ENCODE measurements at regions not wholly inside any gene's neighbourhood (a gene's known extent, or its start where the extent isn't known, plus 50 kb on each side); places are given as distances from the start of the nearest gene placed in this dataset.

- Mint-ChIP-seq H3K27me3 (no peaks in the 10 kb centered on the region), H3K9me3 (peaks cover 2% of the 10 kb centered on the region), H3K36me3 (ENCODE audit: low read depth) (no peaks in the 10 kb centered on the region), H3K4me1 (ENCODE audit: low read depth) (no peaks in the 10 kb centered on the region), H3K27ac (no peak overlapping the region), H3K4me3 (no peak overlapping the region)
- POLR2A ChIA-PET, result interaction anchor here (1.0 kb wide), 1 partner anchor 12 kb away, joined by 3 read pairs; no protein-coding TSS in a partner anchor
- no peak for TF ChIP-seq CTCF (IDR thresholded peaks at IDR 0.05)
- DNase-seq, result no peak
- CTCF ChIA-PET, result no interaction called here
- no peak for ATAC-seq
- intact Hi-C loops (cut with micrococcal nuclease), result no loop called here
Measured at GRCh38 chr4:156085100-156085499, 131.4 kb upstream of the CTSO start.

DNA sequence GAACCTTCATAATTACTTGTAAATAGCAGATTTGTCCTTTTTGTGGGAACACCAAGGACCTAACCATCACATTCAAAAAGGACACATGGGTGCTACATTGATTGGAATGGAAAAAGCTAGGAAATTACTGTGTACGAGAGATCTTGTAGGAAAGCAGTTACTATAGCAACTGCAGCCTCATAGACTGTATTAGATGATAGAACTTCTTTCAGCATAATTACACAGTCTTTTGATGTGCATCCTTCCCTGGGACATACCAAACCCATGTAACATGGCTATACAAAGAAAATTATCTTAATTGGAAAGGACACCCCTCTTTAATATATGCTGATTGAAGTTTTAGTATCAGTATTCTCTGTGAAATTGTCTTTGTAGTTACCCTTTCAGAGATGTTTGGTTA, 130.7 kb upstream of the CTSO start:
- Mint-ChIP-seq H3K36me3 (ENCODE audit: low read depth) (no peaks in the 10 kb centered on the region), H3K27me3 (no peaks in the 10 kb centered on the region), H3K4me1 (ENCODE audit: low read depth) (no peaks in the 10 kb centered on the region), H3K9me3 (peaks cover 2% of the 10 kb centered on the region), H3K4me3 (no peak overlapping the region), H3K27ac (no peak overlapping the region)
- TF ChIP-seq CTCF (IDR thresholded peaks at IDR 0.05), result no peak
- intact Hi-C loops (cut with micrococcal nuclease), result no loop called here
- DNase-seq (no peak), ATAC-seq (no peak)
- ChIA-PET CTCF (no interaction called here), POLR2A (no interaction called here)

DNA sequence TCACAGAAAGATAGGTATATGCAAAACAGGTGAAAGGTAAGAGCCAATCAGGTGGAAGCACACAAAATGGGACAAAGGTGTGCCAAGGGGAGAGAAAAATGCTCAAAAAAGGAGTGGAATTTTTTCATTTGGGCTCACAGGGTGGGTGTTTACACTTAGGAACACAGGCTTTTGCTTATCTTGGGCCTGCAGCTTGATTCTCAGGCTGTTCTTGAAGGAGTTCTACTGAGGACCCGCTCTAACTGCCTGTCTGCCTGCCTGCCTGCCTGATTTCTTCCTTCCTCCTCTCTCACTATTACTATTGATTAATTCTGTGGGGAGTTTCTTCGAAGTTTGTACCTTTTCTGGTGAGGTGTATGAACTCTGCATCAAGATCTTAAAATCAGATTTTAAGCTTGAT, 120.3 kb upstream of the CTSO start:
- ChIA-PET CTCF (interaction anchor here (1.0 kb wide), 1 partner anchor 14 kb away, joined by 3 read pairs; no protein-coding TSS in a partner anchor), POLR2A (no interaction called here)
- no peak for DNase-seq
- no peak for TF ChIP-seq CTCF (IDR thresholded peaks at IDR 0.05)
- Mint-ChIP-seq H3K4me3 (no peak overlapping the region), H3K36me3 (ENCODE audit: low read depth) (no peaks in the 10 kb centered on the region), H3K4me1 (ENCODE audit: low read depth) (no peaks in the 10 kb centered on the region), H3K27me3 (peaks cover 2% of the 10 kb centered on the region), H3K9me3 (no peaks in the 10 kb centered on the region), H3K27ac (no peak overlapping the region)
- ATAC-seq, result no peak
- intact Hi-C loops (cut with micrococcal nuclease), result no loop called here

DNA sequence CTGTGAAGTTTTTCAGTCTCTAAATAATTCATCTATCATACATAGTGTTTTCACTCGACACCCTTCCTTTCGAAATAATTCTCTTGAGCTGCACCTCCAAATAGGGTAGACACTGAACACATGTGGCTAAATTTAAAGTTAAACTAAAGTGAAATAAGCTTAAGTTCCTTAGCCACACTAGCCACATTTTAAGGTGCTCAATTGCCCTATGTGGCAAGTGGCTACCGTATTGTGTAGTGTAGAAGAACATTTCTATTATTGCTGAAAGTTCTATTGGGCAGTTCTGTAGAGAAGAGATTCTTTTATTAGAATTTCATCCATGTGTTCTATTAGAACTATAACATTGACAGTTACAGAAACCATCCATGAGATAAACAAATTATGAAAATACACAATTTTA, 107.0 kb upstream of the CTSO start:
- Mint-ChIP-seq H3K27ac (no peak overlapping the region), H3K4me1 (ENCODE audit: low read depth) (no peaks in the 10 kb centered on the region), H3K4me3 (no peak overlapping the region), H3K9me3 (no peaks in the 10 kb centered on the region), H3K36me3 (ENCODE audit: low read depth) (no peaks in the 10 kb centered on the region), H3K27me3 (no peaks in the 10 kb centered on the region)
- ChIA-PET CTCF (interaction anchor here (1.7 kb wide), 1 partner anchor 13 kb away, joined by 3 read pairs; no protein-coding TSS in a partner anchor), POLR2A (no interaction called here)
- no peak for TF ChIP-seq CTCF (IDR thresholded peaks at IDR 0.05)
- DNase-seq (no peak), ATAC-seq (no peak)
- intact Hi-C loops (cut with micrococcal nuclease), result no loop called here

GRCh38 chr4:156053174-156053573, 99.5 kb upstream of the CTSO start:
- no peak for DNase-seq
- TF ChIP-seq CTCF (IDR thresholded peaks at IDR 0.05), result no peak
- Mint-ChIP-seq H3K36me3 (ENCODE audit: low read depth) (no peaks in the 10 kb centered on the region), H3K9me3 (no peaks in the 10 kb centered on the region), H3K4me1 (ENCODE audit: low read depth) (no peaks in the 10 kb centered on the region), H3K27me3 (no peaks in the 10 kb centered on the region), H3K27ac (no peak overlapping the region), H3K4me3 (no peak overlapping the region)
- POLR2A ChIA-PET, result no interaction called here
- CTCF ChIA-PET, result no interaction called here
- intact Hi-C loops (cut with micrococcal nuclease), result no loop called here
- no peak for ATAC-seq

All from activated CD8-positive, alpha-beta T cell treated with anti-CD3 and anti-CD28 coated beads for 36 hours (primary cell).